Thyroid gland (tissue), 4 donors: ENCODE measurements at regions not wholly inside any gene's neighbourhood (a gene's known extent, or its start where the extent isn't known, plus 50 kb on each side); places are given as distances from the start of the nearest gene placed in this dataset.

Source experiments
- DNase-seq, 2 donors: peaks; one replicate each; pipeline ENCODE4 v3.0.0-alpha.2; 2019
- H3K27ac ChIP-seq, 3 donors: fragments of 200-600 bp; sonication (generic); 1 replicate in 2 of 3; 2 replicates in 1 of 3; pipeline ENCODE4 v1.5.1; 2016 to 2019; ENCODE audit warnings: mild to moderate bottlenecking in 1 of 3, moderate library complexity in 1 of 3
- H3K27me3 ChIP-seq: fragments of 200-600 bp; sonication (generic); one replicate; pipeline ENCODE4 v1.5.1; 2019
- H3K36me3 ChIP-seq, 2 donors: fragments of 200-600 bp; sonication (generic); one replicate each; pipeline ENCODE4 v1.5.1; 2016 to 2019
- H3K4me1 ChIP-seq, 2 donors: fragments of 200-600 bp; sonication (generic); one replicate each; pipeline ENCODE4 v1.5.1; 2017 to 2019
- H3K4me3 ChIP-seq, 3 donors: fragments of 200-600 bp; sonication (generic); replicated peaks in 1 of 3; 1 replicate in 2 of 3; 2 replicates in 1 of 3; pipeline ENCODE4 v1.5.1; 2016; ENCODE audit warnings: mild to moderate bottlenecking in 1 of 3
- H3K9me3 ChIP-seq: fragments of 200-600 bp; sonication (generic); one replicate; pipeline ENCODE4 v1.5.1; 2017
- CTCF ChIP-seq, 6 experiments: fragments of 200-600 bp in 3 of 6; fragments of 450-650 bp in 3 of 6; sonication (generic) in 3 of 6; IDR thresholded peaks; one replicate each; pipeline ENCODE4 v1.5.1; 2016 to 2019; ENCODE audit warnings: antibody characterized with exemption in 6 of 6, mild to moderate bottlenecking in 2 of 6, inconsistent platforms in 1 of 6, moderate library complexity in 1 of 6
- POLR2A ChIP-seq, 2 donors: fragments of 450-650 bp; IDR thresholded peaks; one replicate each; pipeline ENCODE4 v1.6.1; 2017; ENCODE audit warnings: antibody characterized with exemption in 2 of 2, mild to moderate bottlenecking in 2 of 2, moderate library complexity in 1 of 2
- WGBS, 2 donors: methylation state at CpG; one replicate each; pipeline ENCODE4 v1.1.5; 2017; 5-methylcytosine and 5-hydroxymethylcytosine counted together
- intact Hi-C: fragments of 100-400 bp; cut with DNase I; formaldehyde crosslinking; loops from one replicate; pipeline ENCODE4 v1.15.1; 2023

- H3K4me1 ChIP-seq, result no peaks in the 10 kb centered on the region
- no peaks in the 10 kb centered on the region for H3K27me3 ChIP-seq
- no peak for TF ChIP-seq CTCF (IDR thresholded peaks at IDR 0.05)
- TF ChIP-seq POLR2A (IDR thresholded peaks at IDR 0.05), result no peak
- H3K9me3 ChIP-seq, result no peaks in the 10 kb centered on the region
- intact Hi-C loops, result no loop called here
- H3K36me3 ChIP-seq, result no peaks in the 10 kb centered on the region
- no peak overlapping the region for H3K27ac ChIP-seq
- H3K4me3 ChIP-seq, result no peak overlapping the region
- 72 to 74% methylated on average over 10 of the region's 10 CpGs for WGBS, 2 donors
- DNase-seq, result no peak
Observed at GRCh38 chr18:76113101-76113500, 381.9 kb downstream of the ZNF516 start.

GRCh38 chr18:76102626-76103025 is 392.4 kb downstream of the ZNF516 start:
- H3K27ac ChIP-seq, result no peak overlapping the region
- no peaks in the 10 kb centered on the region for H3K9me3 ChIP-seq
- intact Hi-C loops, result no loop called here
- no peak for DNase-seq
- WGBS, 2 donors, result 66 to 69% methylated on average over 5 of the region's 5 CpGs
- no peaks in the 10 kb centered on the region for H3K36me3 ChIP-seq
- no peaks in the 10 kb centered on the region for H3K27me3 ChIP-seq
- no peak overlapping the region for H3K4me3 ChIP-seq
- TF ChIP-seq CTCF (IDR thresholded peaks at IDR 0.05) (no peak), POLR2A (IDR thresholded peaks at IDR 0.05) (no peak)
- no peaks in the 10 kb centered on the region for H3K4me1 ChIP-seq

- intact Hi-C loops, result no loop called here
- H3K27me3 ChIP-seq, result no peaks in the 10 kb centered on the region
- H3K4me1 ChIP-seq, result no peaks in the 10 kb centered on the region
- no peaks in the 10 kb centered on the region for H3K36me3 ChIP-seq
- no peaks in the 10 kb centered on the region for H3K9me3 ChIP-seq
- 44 to 66% methylated on average over 3 of the region's 3 CpGs for WGBS, 2 donors
- TF ChIP-seq POLR2A (IDR thresholded peaks at IDR 0.05), result no peak
- no peak for TF ChIP-seq CTCF (IDR thresholded peaks at IDR 0.05)
- no peak overlapping the region for H3K27ac ChIP-seq
- no peak for DNase-seq
- no peak overlapping the region for H3K4me3 ChIP-seq
Observed at GRCh38 chr18:76102156-76102555, 392.9 kb downstream of the ZNF516 start.

- Histone ChIP-seq H3K36me3 (no peaks in the 10 kb centered on the region), H3K9me3 (no peaks in the 10 kb centered on the region), H3K27me3 (no peaks in the 10 kb centered on the region), H3K27ac (no peak overlapping the region), H3K4me3 (no peak overlapping the region), H3K4me1 (no peaks in the 10 kb centered on the region)
- TF ChIP-seq CTCF (IDR thresholded peaks at IDR 0.05) (no peak), POLR2A (IDR thresholded peaks at IDR 0.05) (no peak)
- WGBS, 2 donors, result 77 to 80% methylated on average over 14 of the region's 14 CpGs
- intact Hi-C loops, result no loop called here
- no peak for DNase-seq
Observed at GRCh38 chr18:76099931-76100457, 395.0 kb downstream of the ZNF516 start.

GRCh38 chr18:76098674-76099411 is 396.2 kb downstream of the ZNF516 start:
- H3K4me1 ChIP-seq, result no peaks in the 10 kb centered on the region
- no peaks in the 10 kb centered on the region for H3K36me3 ChIP-seq
- TF ChIP-seq POLR2A (IDR thresholded peaks at IDR 0.05), result no peak
- no peaks in the 10 kb centered on the region for H3K27me3 ChIP-seq
- H3K27ac ChIP-seq, result no peak overlapping the region
- intact Hi-C loops, result no loop called here
- DNase-seq, result no peak
- no peak overlapping the region for H3K4me3 ChIP-seq
- 57 to 69% methylated on average over 9 to 10 of the region's 10 CpGs for WGBS, 2 donors
- H3K9me3 ChIP-seq, result no peaks in the 10 kb centered on the region
